ENCODE measurements at regions not wholly inside any gene's neighbourhood (a gene's known extent, or its start where the extent isn't known, plus 50 kb on each side); places are given as distances from the start of the nearest gene placed in this dataset.

- TF ChIP-seq CTCF (IDR thresholded peaks at IDR 0.05) (no peak), POLR2A (IDR thresholded peaks at IDR 0.05) (no peak)
Measured at GRCh38 chr3:106348139-106348690, 479.4 kb upstream of the CBLB start.

Data from Peyer's patch (tissue), 4 donors.